ENCODE measurements at regions not wholly inside any gene's neighbourhood (a gene's known extent, or its start where the extent isn't known, plus 50 kb on each side); places are given as distances from the start of the nearest gene placed in this dataset.
A peak's percentile ranks its signal among the peaks of the same experiment; 100 is the strongest.

- H3K27me3 ChIP-seq (ENCODE audit: control insufficient read depth in 2 of 2, insufficient read depth in 2 of 2, low read length in 2 of 2): no peaks in the 10 kb centered on the region
- in situ Hi-C loops (cut with MboI) (no loop called here), intact Hi-C loops (cut with micrococcal nuclease) (no loop called here)
- 0 out of 2 replicates have a peak, but pooled peaks have one; percentile 14 for TF ChIP-seq MAFG (tag; conservative IDR thresholded peaks at IDR 0.05)
- no peak for TF ChIP-seq FOXJ2 (tag; IDR thresholded peaks at IDR 0.05)
- 0 out of 2 replicates have a peak, but pooled peaks have one; percentile 22 for TF ChIP-seq C11orf30 (IDR thresholded peaks at IDR 0.05; ENCODE audit: low read depth)
- TF ChIP-seq ZNF316 (IDR thresholded peaks at IDR 0.05): peak; percentile 53; the same call in 1 of the 2 replicates
- 20% methylated on average over 1 of the region's 1 CpG for WGBS (ENCODE audit: insufficient coverage, low coverage, missing lambda C conversion rate)
- H3K4me1 ChIP-seq (replicated peaks in 1 of 2; ENCODE audit: control insufficient read depth in 2 of 2, insufficient read depth in 2 of 2, low read length in 2 of 2): no peaks in the 10 kb centered on the region
- H4K20me1 ChIP-seq (replicated peaks; ENCODE audit: control insufficient read depth, insufficient read depth, low read length): no peaks in the 10 kb centered on the region
- DNase-seq (ENCODE audit: extremely low read depth in 1 of 4, low spot score in 3 of 4) (no peak), ATAC-seq (no peak), FAIRE-seq (no peak)
- H3K4me3 ChIP-seq: no peak overlapping the region
- H2AFZ ChIP-seq (ENCODE audit: low read depth, low read length): no peak overlapping the region
- H3K4me2 ChIP-seq (ENCODE audit: insufficient read depth, low read length): no peak overlapping the region
- H3K36me3 ChIP-seq (ENCODE audit: control insufficient read depth, insufficient read depth, low read length): no peaks in the 10 kb centered on the region
- no TSS peak for BruUV-seq (replicated peaks)
- H3K79me2 ChIP-seq (ENCODE audit: control insufficient read depth, insufficient read depth, low read length): no peaks in the 10 kb centered on the region
- H3K9me1 ChIP-seq (ENCODE audit: control insufficient read depth, insufficient read depth, low read length): no peaks in the 10 kb centered on the region
- no peak overlapping the region for H3K9ac ChIP-seq (ENCODE audit: insufficient read depth in 1 of 2, low read depth in 2 of 2, low read length in 2 of 2)
- POLR2A ChIA-PET: no interaction called here
- H3K27ac ChIP-seq (ENCODE audit: extremely low read depth, low read depth, low read length): no peak overlapping the region
- H3K9me3 ChIP-seq (replicated peaks; ENCODE audit: control insufficient read depth, insufficient read depth, low read depth, low read length): no peaks in the 10 kb centered on the region
- CTCF ChIA-PET (ENCODE audit: low intra/inter-chr PET ratio): no interaction called here
Observed at GRCh38 chr7:125530553-125530952, 600.9 kb upstream of the POT1 start.

- Histone ChIP-seq H4K20me1 (replicated peaks; ENCODE audit: control insufficient read depth, insufficient read depth, low read length) (no peaks in the 10 kb centered on the region), H2AFZ (ENCODE audit: low read depth, low read length) (no peak overlapping the region), H3K4me1 (replicated peaks in 1 of 2; ENCODE audit: control insufficient read depth in 2 of 2, insufficient read depth in 2 of 2, low read length in 2 of 2) (no peaks in the 10 kb centered on the region), H3K9me3 (replicated peaks; ENCODE audit: control insufficient read depth, insufficient read depth, low read depth, low read length) (no peaks in the 10 kb centered on the region), H3K79me2 (ENCODE audit: control insufficient read depth, insufficient read depth, low read length) (no peaks in the 10 kb centered on the region), H3K36me3 (ENCODE audit: control insufficient read depth, insufficient read depth, low read length) (no peaks in the 10 kb centered on the region), H3K9me1 (ENCODE audit: control insufficient read depth, insufficient read depth, low read length) (no peaks in the 10 kb centered on the region), H3K27me3 (ENCODE audit: control insufficient read depth in 2 of 2, insufficient read depth in 2 of 2, low read length in 2 of 2) (no peaks in the 10 kb centered on the region), H3K9ac (ENCODE audit: insufficient read depth in 1 of 2, low read depth in 2 of 2, low read length in 2 of 2) (no peak overlapping the region), H3K27ac (ENCODE audit: extremely low read depth, low read depth, low read length) (no peak overlapping the region), H3K4me3 (no peak overlapping the region), H3K4me2 (ENCODE audit: insufficient read depth, low read length) (no peak overlapping the region)
- BruUV-seq (replicated peaks): no TSS peak
- ChIA-PET POLR2A (interaction anchor here (0.6 kb wide), 2 partner anchors 10 to 94 kb away, joined by 3 read pairs; no protein-coding TSS in a partner anchor), CTCF (ENCODE audit: low intra/inter-chr PET ratio) (no interaction called here)
- no peak for ATAC-seq
- intact Hi-C loops (cut with micrococcal nuclease) (no loop called here), in situ Hi-C loops (cut with MboI) (no loop called here)
- DNase-seq (ENCODE audit: extremely low read depth in 1 of 4, low spot score in 3 of 4): no peak
- WGBS (ENCODE audit: insufficient coverage, low coverage, missing lambda C conversion rate): 8% methylated on average over 1 of the region's 1 CpG
- TF ChIP-seq NFIC (IDR thresholded peaks at IDR 0.05): peak; percentile 98
- peak; percentile 97 for TF ChIP-seq NFIX (CRISPR knock-in tag; IDR thresholded peaks at IDR 0.05; ENCODE audit: low read depth)
- no peak for TF ChIP-seq HNRNPLL (IDR thresholded peaks at IDR 0.05; ENCODE audit: low read depth, low read length, poor library complexity, severe bottlenecking)
- TF ChIP-seq ZBTB33 (CRISPR knock-in tag; IDR thresholded peaks at IDR 0.05): no peak
- FAIRE-seq: no peak
Observed at GRCh38 chr7:125529249-125529648, 599.6 kb upstream of the POT1 start.
